GM12878 (cell line): ENCODE measurements at regions not wholly inside any gene's neighbourhood (a gene's known extent, or its start where the extent isn't known, plus 50 kb on each side); places are given as distances from the start of the nearest gene placed in this dataset.

Experiments used
- BCL3 ChIP-seq: IDR thresholded peaks from 2 replicates; pipeline ENCODE4 v1.6.1; 2011; ENCODE audit warnings: borderline replicate concordance, low read depth, mild to moderate bottlenecking, moderate library complexity, low read length; ENCODE audit not compliant: insufficient read depth, poor library complexity, severe bottlenecking
- BCLAF1 ChIP-seq: fragments of 450-650 bp; IDR thresholded peaks from 2 replicates; pipeline ENCODE4 v1.6.1; 2017; ENCODE audit warnings: antibody characterized with exemption, mild to moderate bottlenecking, moderate library complexity
- CHD2 ChIP-seq: IDR thresholded peaks from 2 replicates; pipeline ENCODE4 v1.6.1; 2011; ENCODE audit warnings: low read depth, low read length, improper control_type of control experiment, borderline replicate concordance
- CTCF ChIP-seq, 3 experiments: IDR thresholded peaks in 2 of 3; conservative IDR thresholded peaks in 1 of 3; 2 replicates each; pipeline ENCODE4 v1.5.1; 2011; ENCODE audit warnings: low read depth in 3 of 3, low read length in 3 of 3, mild to moderate bottlenecking in 3 of 3, control low read depth in 2 of 3, moderate library complexity in 2 of 3, inconsistent platforms in 1 of 3, mixed read lengths in 1 of 3; ENCODE audit not compliant: control insufficient read depth in 2 of 3, insufficient read depth in 1 of 3; ENCODE audit errors: extremely low read depth in 1 of 3
- IKZF1 ChIP-seq: fragments of 450-650 bp; conservative IDR thresholded peaks from 2 replicates; pipeline ENCODE4 v1.6.1; 2017; ENCODE audit warnings: antibody characterized with exemption, mild to moderate bottlenecking
- POLR2A ChIP-seq: IDR thresholded peaks from 2 replicates; pipeline ENCODE4 v1.6.1; 2011; ENCODE audit warnings: low read depth, mild to moderate bottlenecking, low read length
- RAD21 ChIP-seq: IDR thresholded peaks from 2 replicates; pipeline ENCODE4 v1.6.1; 2011; ENCODE audit warnings: mild to moderate bottlenecking, low read depth, low read length, moderate library complexity; ENCODE audit not compliant: insufficient read depth
- SMAD1 ChIP-seq: fragments of 450-650 bp; IDR thresholded peaks from 2 replicates; pipeline ENCODE4 v1.6.1; 2018; ENCODE audit warnings: mild to moderate bottlenecking, low read depth; ENCODE audit not compliant: partially characterized antibody
- SUZ12 ChIP-seq: fragments of 200-600 bp; sonication (generic); IDR thresholded peaks from one replicate; pipeline ENCODE4 v1.6.1; 2018; ENCODE audit warnings: antibody characterized with exemption, mild to moderate bottlenecking; ENCODE audit not compliant: unreplicated experiment
- TAF1 ChIP-seq: IDR thresholded peaks from 2 replicates; pipeline ENCODE4 v1.6.1; 2011; ENCODE audit warnings: mild to moderate bottlenecking, low read depth, low read length, borderline replicate concordance

- no peak for TF ChIP-seq SUZ12
- no peak for TF ChIP-seq RAD21
- TF ChIP-seq BCLAF1, result no peak
- TF ChIP-seq CTCF (IDR thresholded peaks at IDR 0.05 in 2 of 3, conservative IDR thresholded peaks at IDR 0.05 in 1 of 3; ENCODE audit: control insufficient read depth in 2 of 3, extremely low read depth in 1 of 3, insufficient read depth in 1 of 3, low read depth in 3 of 3, low read length in 3 of 3), result no peak
- no peak for TF ChIP-seq CHD2
- no peak for TF ChIP-seq POLR2A
- no peak for TF ChIP-seq TAF1
- TF ChIP-seq SMAD1, result no peak
- TF ChIP-seq BCL3, result no peak
- no peak for TF ChIP-seq IKZF1
These were observed 170.0 kb upstream of the GDNF start for GRCh38 chr5:38009749-38010358.
